ENCODE measurements at regions not wholly inside any gene's neighbourhood (a gene's known extent, or its start where the extent isn't known, plus 50 kb on each side); places are given as distances from the start of the nearest gene placed in this dataset.

GRCh38 chr3:94398036-94398435 is 335.2 kb downstream of the NSUN3 start:
- H3K4me1 ChIP-seq (ENCODE audit: control insufficient read depth in 1 of 2, insufficient read depth in 2 of 2, low read length in 2 of 2): no peaks in the 10 kb centered on the region
- WGBS (ENCODE audit: insufficient coverage): no CpG with 5 or more reads among the region's 1 CpG
- no peak overlapping the region for H3K4me3 ChIP-seq (replicated peaks in 1 of 3; ENCODE audit: low read depth in 2 of 3, low read length in 3 of 3)
- H3K4me3 Mint-ChIP-seq: no peak overlapping the region
- no peaks in the 10 kb centered on the region for H3K36me3 Mint-ChIP-seq
- H4K20me1 ChIP-seq (ENCODE audit: insufficient read depth, low read length): no peaks in the 10 kb centered on the region
- no peak overlapping the region for H2AFZ ChIP-seq (ENCODE audit: insufficient read depth, low read depth, low read length, poor library complexity, severe bottlenecking)
- no peaks in the 10 kb centered on the region for H3K79me2 ChIP-seq (ENCODE audit: insufficient read depth, low read length)
- intact Hi-C loops (cut with micrococcal nuclease): no loop called here
- H3K36me3 ChIP-seq (replicated peaks in 1 of 2; ENCODE audit: control insufficient read depth in 1 of 2, insufficient read depth in 2 of 2, low read length in 2 of 2): no peaks in the 10 kb centered on the region
- H3K27ac ChIP-seq (ENCODE audit: low read depth in 1 of 2, low read length in 2 of 2): no peak overlapping the region
- no peaks in the 10 kb centered on the region for H3K9me3 ChIP-seq (replicated peaks in 1 of 2; ENCODE audit: control insufficient read depth in 1 of 2, insufficient read depth in 1 of 2, low read length in 2 of 2)
- H3K9me3 Mint-ChIP-seq: peaks cover 0 to 3% (median 0%) of the 10 kb centered on the region in 7 donors
- H3K4me1 Mint-ChIP-seq: no peaks in the 10 kb centered on the region
- no peak for DNase-seq
- no peak overlapping the region for H3K9ac ChIP-seq (ENCODE audit: insufficient read depth, low read length, poor library complexity, severe bottlenecking)
- H3K27ac Mint-ChIP-seq: no peak overlapping the region
- H3K4me2 ChIP-seq (replicated peaks; ENCODE audit: extremely low read depth, low read length, poor library complexity, severe bottlenecking): no peak overlapping the region
- H3K27me3 ChIP-seq (ENCODE audit: control insufficient read depth in 2 of 2, insufficient read depth in 2 of 2, low read length in 2 of 2): no peaks in the 10 kb centered on the region
- H3K27me3 Mint-ChIP-seq (ENCODE audit: low read depth in 3 of 3): no peaks in the 10 kb centered on the region
- TF ChIP-seq CTCF (IDR thresholded peaks at IDR 0.05): no peak

GRCh38 chr3:94401466-94401865 is 338.6 kb downstream of the NSUN3 start:
- no peaks in the 10 kb centered on the region for H4K20me1 ChIP-seq (ENCODE audit: insufficient read depth, low read length)
- Mint-ChIP-seq H3K4me3 (no peak overlapping the region), H3K36me3 (no peaks in the 10 kb centered on the region), H3K27me3 (ENCODE audit: low read depth in 3 of 3) (peaks cover 0 to 3% (median 0%) of the 10 kb centered on the region in 3 donors), H3K4me1 (no peaks in the 10 kb centered on the region), H3K9me3 (peaks cover 0 to 6% (median 0%) of the 10 kb centered on the region in 7 donors), H3K27ac (no peak overlapping the region)
- no peak overlapping the region for H3K9ac ChIP-seq (ENCODE audit: insufficient read depth, low read length, poor library complexity, severe bottlenecking)
- H3K79me2 ChIP-seq (ENCODE audit: insufficient read depth, low read length): no peaks in the 10 kb centered on the region
- no peaks in the 10 kb centered on the region for H3K27me3 ChIP-seq (ENCODE audit: control insufficient read depth in 2 of 2, insufficient read depth in 2 of 2, low read length in 2 of 2)
- TF ChIP-seq CTCF (IDR thresholded peaks at IDR 0.05): no peak
- H2AFZ ChIP-seq (ENCODE audit: insufficient read depth, low read depth, low read length, poor library complexity, severe bottlenecking): no peak overlapping the region
- no peak overlapping the region for H3K4me3 ChIP-seq (replicated peaks in 1 of 3; ENCODE audit: low read depth in 2 of 3, low read length in 3 of 3)
- H3K4me2 ChIP-seq (replicated peaks; ENCODE audit: extremely low read depth, low read length, poor library complexity, severe bottlenecking): no peak overlapping the region
- no peaks in the 10 kb centered on the region for H3K4me1 ChIP-seq (ENCODE audit: control insufficient read depth in 1 of 2, insufficient read depth in 2 of 2, low read length in 2 of 2)
- H3K36me3 ChIP-seq (replicated peaks in 1 of 2; ENCODE audit: control insufficient read depth in 1 of 2, insufficient read depth in 2 of 2, low read length in 2 of 2): no peaks in the 10 kb centered on the region
- no peak for DNase-seq
- H3K27ac ChIP-seq (ENCODE audit: low read depth in 1 of 2, low read length in 2 of 2): no peak overlapping the region
- intact Hi-C loops (cut with micrococcal nuclease): no loop called here
- no peaks in the 10 kb centered on the region for H3K9me3 ChIP-seq (replicated peaks in 1 of 2; ENCODE audit: control insufficient read depth in 1 of 2, insufficient read depth in 1 of 2, low read length in 2 of 2)

All from CD14-positive monocyte (primary cell).